Gastroesophageal sphincter (tissue), 3 donors: ENCODE measurements at regions not wholly inside any gene's neighbourhood (a gene's known extent, or its start where the extent isn't known, plus 50 kb on each side); places are given as distances from the start of the nearest gene placed in this dataset.

Experiments used
- EP300 ChIP-seq: sonication (generic); formaldehyde crosslinking; IDR thresholded peaks from one replicate; pipeline ENCODE4 v1.6.1; 2017; ENCODE audit warnings: antibody characterized with exemption, mild to moderate bottlenecking
- POLR2A ChIP-seq, 2 donors: fragments of 450-650 bp; IDR thresholded peaks; one replicate each; pipeline ENCODE4 v1.6.1; 2017; ENCODE audit warnings: antibody characterized with exemption in 2 of 2, mild to moderate bottlenecking in 2 of 2, moderate library complexity in 1 of 2
- TF ChIP-seq, protein P1 (sequence below), 4 experiments: fragments of 200-600 bp in 2 of 4; fragments of 450-650 bp in 2 of 4; sonication (generic) in 1 of 4; IDR thresholded peaks; one replicate each; pipeline ENCODE4 v1.5.1; 2017 to 2019; ENCODE audit warnings: antibody characterized with exemption in 4 of 4, mild to moderate bottlenecking in 2 of 4, moderate library complexity in 2 of 4

DNA sequence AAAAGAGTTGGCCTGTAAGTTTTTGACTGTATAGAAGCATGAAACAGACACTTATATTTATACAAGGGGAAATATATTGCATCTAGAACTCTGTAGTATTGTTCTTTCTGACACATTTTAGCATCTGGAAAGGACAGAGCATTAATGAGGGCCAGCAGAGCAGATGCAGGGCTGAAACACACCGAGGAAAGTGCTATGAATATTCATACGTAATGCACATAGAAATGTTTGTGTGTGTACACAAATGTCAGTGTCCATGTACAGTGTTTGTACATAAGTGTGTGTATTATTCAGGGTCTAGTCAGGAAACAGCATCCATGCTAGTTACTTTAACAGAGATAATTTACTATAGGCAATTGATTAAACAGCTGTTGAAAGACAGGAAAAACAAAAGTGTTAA is 146.5 kb upstream of the DTNBP1 start:
- TF ChIP-seq, protein P1, sequence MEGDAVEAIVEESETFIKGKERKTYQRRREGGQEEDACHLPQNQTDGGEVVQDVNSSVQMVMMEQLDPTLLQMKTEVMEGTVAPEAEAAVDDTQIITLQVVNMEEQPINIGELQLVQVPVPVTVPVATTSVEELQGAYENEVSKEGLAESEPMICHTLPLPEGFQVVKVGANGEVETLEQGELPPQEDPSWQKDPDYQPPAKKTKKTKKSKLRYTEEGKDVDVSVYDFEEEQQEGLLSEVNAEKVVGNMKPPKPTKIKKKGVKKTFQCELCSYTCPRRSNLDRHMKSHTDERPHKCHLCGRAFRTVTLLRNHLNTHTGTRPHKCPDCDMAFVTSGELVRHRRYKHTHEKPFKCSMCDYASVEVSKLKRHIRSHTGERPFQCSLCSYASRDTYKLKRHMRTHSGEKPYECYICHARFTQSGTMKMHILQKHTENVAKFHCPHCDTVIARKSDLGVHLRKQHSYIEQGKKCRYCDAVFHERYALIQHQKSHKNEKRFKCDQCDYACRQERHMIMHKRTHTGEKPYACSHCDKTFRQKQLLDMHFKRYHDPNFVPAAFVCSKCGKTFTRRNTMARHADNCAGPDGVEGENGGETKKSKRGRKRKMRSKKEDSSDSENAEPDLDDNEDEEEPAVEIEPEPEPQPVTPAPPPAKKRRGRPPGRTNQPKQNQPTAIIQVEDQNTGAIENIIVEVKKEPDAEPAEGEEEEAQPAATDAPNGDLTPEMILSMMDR (IDR thresholded peaks at IDR 0.05): no peak
- no peak for TF ChIP-seq POLR2A (IDR thresholded peaks at IDR 0.05)
- TF ChIP-seq EP300: no peak
